ENCODE measurements at regions not wholly inside any gene's neighbourhood (a gene's known extent, or its start where the extent isn't known, plus 50 kb on each side); places are given as distances from the start of the nearest gene placed in this dataset.

- TF ChIP-seq, protein P1, sequence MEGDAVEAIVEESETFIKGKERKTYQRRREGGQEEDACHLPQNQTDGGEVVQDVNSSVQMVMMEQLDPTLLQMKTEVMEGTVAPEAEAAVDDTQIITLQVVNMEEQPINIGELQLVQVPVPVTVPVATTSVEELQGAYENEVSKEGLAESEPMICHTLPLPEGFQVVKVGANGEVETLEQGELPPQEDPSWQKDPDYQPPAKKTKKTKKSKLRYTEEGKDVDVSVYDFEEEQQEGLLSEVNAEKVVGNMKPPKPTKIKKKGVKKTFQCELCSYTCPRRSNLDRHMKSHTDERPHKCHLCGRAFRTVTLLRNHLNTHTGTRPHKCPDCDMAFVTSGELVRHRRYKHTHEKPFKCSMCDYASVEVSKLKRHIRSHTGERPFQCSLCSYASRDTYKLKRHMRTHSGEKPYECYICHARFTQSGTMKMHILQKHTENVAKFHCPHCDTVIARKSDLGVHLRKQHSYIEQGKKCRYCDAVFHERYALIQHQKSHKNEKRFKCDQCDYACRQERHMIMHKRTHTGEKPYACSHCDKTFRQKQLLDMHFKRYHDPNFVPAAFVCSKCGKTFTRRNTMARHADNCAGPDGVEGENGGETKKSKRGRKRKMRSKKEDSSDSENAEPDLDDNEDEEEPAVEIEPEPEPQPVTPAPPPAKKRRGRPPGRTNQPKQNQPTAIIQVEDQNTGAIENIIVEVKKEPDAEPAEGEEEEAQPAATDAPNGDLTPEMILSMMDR (IDR thresholded peaks at IDR 0.05; ENCODE audit: insufficient read depth, low read depth, low read length), result no peak
- DNase-seq (ENCODE audit: low read depth), result no peak
- no peak overlapping the region for H3K4me3 ChIP-seq (ENCODE audit: low read depth, low read length)
Measured at GRCh38 chr5:23330726-23331125, 176.7 kb upstream of the PRDM9 start.

DNA sequence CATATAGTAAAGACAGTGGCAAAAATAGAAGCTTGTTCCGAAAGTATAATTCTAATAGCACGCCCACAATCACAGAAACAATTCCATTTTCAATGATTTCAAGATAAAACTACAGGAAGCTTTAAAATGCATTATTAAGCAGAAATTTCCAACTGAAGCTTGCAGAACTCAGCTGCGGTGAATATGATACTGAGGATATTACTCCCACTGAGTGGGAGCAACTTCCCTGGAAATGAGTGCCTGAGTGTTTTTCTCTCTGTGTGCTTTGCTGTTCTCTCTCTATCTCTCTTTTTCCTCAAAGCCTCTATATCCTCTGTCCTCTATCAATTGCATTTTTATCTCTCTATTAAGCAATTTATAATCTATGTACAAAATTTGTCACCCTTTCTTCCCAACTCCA is 187.5 kb upstream of the PRDM9 start:
- DNase-seq (ENCODE audit: low read depth), result no peak
- H3K4me3 ChIP-seq (ENCODE audit: low read depth, low read length), result no peak overlapping the region
- TF ChIP-seq, protein P1 (IDR thresholded peaks at IDR 0.05; ENCODE audit: insufficient read depth, low read depth, low read length), result no peak

DNA sequence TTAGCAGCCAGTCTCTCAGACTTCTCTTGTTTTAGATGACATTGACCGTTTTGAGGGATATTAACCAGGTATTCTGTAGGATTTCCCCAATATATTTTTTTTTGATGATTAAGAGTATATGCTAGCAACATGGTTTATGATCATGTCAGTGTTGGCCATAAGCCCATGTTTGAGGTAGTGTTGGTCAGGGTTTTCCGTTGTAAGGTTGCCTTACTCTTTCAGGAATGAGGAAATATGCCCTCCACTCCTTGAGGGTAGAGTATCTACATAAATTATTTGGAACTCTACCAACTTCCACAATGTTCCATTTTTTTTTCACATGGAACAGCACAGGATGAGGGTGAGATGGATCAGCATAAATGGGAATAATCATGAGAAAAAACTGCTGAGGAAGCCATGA is 188.4 kb upstream of the PRDM9 start:
- DNase-seq (ENCODE audit: low read depth), result no peak
- TF ChIP-seq, protein P1 (IDR thresholded peaks at IDR 0.05; ENCODE audit: insufficient read depth, low read depth, low read length), result no peak
- H3K4me3 ChIP-seq (ENCODE audit: low read depth, low read length), result no peak overlapping the region

GRCh38 chr5:23318166-23318565 is 189.2 kb upstream of the PRDM9 start:
- TF ChIP-seq, protein P1 (IDR thresholded peaks at IDR 0.05; ENCODE audit: insufficient read depth, low read depth, low read length), result no peak
- DNase-seq (ENCODE audit: low read depth), result no peak

DNA sequence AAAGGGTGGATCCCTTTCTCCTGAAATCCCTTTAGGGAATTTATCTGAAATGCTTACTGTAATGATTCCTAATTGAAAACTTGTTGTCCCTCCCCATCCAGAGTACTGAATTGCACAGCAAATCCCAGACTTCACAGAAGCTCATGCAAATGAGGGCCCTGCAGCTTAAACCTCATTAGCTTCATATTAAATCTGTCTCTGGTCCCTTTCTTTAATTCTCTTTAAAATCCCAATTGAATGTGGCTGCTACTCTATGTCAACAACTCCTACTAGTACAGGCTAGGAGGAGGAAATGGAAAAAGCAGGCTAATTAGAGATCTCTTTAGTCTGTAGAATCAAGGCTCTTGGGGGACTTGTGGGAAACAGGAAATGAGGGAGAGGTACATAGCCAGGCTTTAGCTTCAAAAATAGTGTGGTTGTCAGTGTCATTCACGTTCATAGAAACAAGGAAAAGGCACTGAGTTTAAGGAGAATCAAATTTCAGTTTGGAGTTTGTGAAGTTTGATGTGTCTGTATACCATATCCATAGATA is 191.3 kb upstream of the PRDM9 start:
- H3K4me3 ChIP-seq (ENCODE audit: low read depth, low read length), result no peak overlapping the region
- DNase-seq (ENCODE audit: low read depth), result no peak
- TF ChIP-seq, protein P1 (IDR thresholded peaks at IDR 0.05; ENCODE audit: insufficient read depth, low read depth, low read length), result no peak

More at GRCh38 chr5:23318166-23318565, 189.2 kb upstream of the PRDM9 start:
- no peak overlapping the region for H3K4me3 ChIP-seq (ENCODE audit: low read depth, low read length)

- TF ChIP-seq, protein P1 (IDR thresholded peaks at IDR 0.05; ENCODE audit: insufficient read depth, low read depth, low read length), result no peak
- H3K4me3 ChIP-seq (ENCODE audit: low read depth, low read length), result no peak overlapping the region
- DNase-seq (ENCODE audit: low read depth), result no peak
Measured at GRCh38 chr5:23314827-23315226, 192.6 kb upstream of the PRDM9 start.

- TF ChIP-seq, protein P1 (IDR thresholded peaks at IDR 0.05; ENCODE audit: insufficient read depth, low read depth, low read length), result no peak
- H3K4me3 ChIP-seq (ENCODE audit: low read depth, low read length), result no peak overlapping the region
- no peak for DNase-seq (ENCODE audit: low read depth)
Measured at GRCh38 chr5:23305055-23305454, 202.4 kb upstream of the PRDM9 start.

Measured in fibroblast of villous mesenchyme (primary cell).